Coronary artery (tissue), 2 donors: ENCODE measurements at regions not wholly inside any gene's neighbourhood (a gene's known extent, or its start where the extent isn't known, plus 50 kb on each side); places are given as distances from the start of the nearest gene placed in this dataset.
"Not testable (repeated sequence)": the region's sequence is repeated elsewhere in the genome, so short reads cannot be mapped to it uniquely, and the experiment has no call there.

Experiments used
- DNase-seq: peaks from one replicate; pipeline ENCODE4 v3.0.0-alpha.2; 2017; ENCODE audit warnings: low spot score
- H3K27ac ChIP-seq, 2 donors: fragments of 200-600 bp; sonication (generic); one replicate each; pipeline ENCODE4 v1.5.1; 2016 to 2019
- H3K4me3 ChIP-seq: fragments of 200-600 bp; sonication (generic); 2 replicates; pipeline ENCODE4 v1.5.1; 2016; ENCODE audit warnings: mild to moderate bottlenecking, moderate library complexity
- CTCF ChIP-seq: fragments of 200-600 bp; sonication (generic); IDR thresholded peaks from one replicate; pipeline ENCODE4 v1.5.1; 2019; ENCODE audit warnings: antibody characterized with exemption

GRCh38 chr9:90070469-90070868 lies 465.7 kb downstream of the GADD45G start:
- Histone ChIP-seq H3K4me3 (no peak overlapping the region), H3K27ac (no peak overlapping the region)
- no peak for TF ChIP-seq CTCF
- DNase-seq = no peak

DNA sequence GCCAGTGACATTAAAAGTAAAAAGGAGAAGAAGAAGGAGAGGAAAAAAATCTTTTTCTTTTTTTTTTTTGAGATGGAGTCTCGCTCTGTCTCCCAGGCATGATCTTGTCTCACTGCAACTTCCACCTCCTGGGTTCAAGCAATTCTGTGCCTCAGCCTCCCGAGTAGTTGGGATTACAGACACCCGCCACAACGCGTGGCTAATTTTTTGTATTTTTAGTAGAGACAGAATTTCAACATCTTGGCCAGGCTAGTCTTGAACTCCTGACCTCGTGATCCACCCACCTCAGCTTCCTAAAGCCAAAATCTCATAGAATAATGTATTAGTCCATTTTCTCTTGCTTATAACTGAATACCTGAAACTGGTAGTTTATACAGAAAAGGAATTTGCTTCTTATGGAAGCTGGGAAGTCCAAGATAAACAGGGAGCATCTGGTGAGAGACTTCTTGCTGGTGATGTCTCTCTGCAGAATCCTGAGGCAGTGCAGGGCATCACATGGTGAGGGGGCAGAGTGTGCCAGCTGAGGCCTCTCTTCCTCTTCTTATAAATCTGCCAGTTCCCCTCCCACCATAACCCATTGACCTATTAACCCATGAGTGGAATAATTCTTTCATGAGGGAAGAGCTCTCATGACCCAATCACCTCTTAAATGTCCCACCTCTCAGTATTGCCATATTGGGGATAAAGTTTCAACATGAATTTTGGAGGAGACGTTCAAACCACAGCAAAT lies 466.3 kb downstream of the GADD45G start:
- Histone ChIP-seq H3K4me3 (no peak overlapping the region), H3K27ac (no peak overlapping the region)
- no peak for DNase-seq
- TF ChIP-seq CTCF = no peak

DNA sequence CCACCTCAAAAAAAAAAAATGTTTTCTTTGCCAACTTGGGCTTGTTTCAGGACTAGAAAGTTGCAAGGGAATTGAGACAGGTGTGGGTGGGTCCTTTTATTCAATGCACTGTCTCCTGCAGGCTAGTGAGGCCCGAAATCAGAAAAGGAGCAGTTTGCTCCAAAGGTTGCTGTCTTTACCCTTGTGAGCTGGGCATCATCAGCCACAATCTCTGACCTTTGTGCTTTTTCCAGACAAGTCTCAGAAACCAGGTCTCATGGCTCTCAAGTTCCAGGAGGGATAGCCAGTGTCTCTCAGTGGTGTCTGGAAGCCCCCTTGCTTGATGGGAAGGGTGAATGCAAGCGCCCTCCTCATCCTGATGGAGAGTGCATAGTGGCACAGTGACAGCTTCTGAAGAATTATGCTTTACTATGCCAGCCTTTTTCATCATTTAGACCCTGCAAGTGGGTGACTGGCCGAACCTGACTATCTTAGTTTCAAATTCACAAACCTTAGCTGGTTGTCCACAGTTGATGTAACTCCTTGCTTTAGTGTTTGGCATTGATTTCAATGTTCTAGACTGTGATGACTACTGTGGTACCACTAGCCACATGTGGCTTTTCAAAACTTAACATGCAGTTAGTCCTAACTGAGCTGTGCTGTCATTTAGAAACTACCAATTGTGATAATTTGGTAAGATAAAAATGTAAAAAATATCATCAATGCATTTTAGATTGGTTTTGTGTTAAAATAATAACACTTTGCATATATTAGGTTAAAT lies 468.6 kb downstream of the GADD45G start:
- Histone ChIP-seq H3K4me3 (no peak overlapping the region), H3K27ac (no peak overlapping the region)
- DNase-seq = no peak
- TF ChIP-seq CTCF = no peak

DNA sequence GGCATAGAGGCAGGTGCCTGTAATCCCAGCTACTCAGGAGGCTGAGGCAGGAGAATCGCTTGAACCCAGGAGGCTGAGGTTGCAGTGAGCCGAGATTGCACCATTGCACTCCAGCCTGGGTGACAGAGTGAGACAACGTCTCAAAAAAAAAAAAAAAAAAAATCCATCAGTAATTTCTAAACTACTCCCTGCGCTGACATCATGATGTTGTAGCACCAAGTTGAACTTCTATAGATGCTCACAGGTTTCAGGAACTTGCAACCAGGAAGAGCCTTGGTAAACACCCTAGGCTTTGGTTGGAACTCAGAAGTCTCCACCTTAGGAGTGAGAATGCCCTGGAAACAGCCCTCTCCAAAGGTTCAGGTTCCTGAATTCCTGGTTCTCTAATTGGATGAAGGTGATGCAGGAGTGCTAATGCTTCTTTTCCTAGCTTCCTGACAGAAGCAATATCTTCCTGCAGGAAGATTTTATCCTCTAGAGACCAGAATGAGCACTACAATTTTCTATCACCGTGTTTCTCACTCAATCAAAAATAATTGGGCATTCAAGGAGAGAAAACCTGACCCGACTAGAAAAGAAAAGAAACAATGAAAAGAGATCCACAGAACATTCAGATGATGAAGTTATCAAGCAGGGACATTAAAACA lies 469.6 kb downstream of the GADD45G start:
- Histone ChIP-seq H3K27ac (no peak overlapping the region), H3K4me3 (no peak overlapping the region)
- no peak for DNase-seq
- no peak for TF ChIP-seq CTCF

GRCh38 chr9:90077598-90077997 lies 472.8 kb downstream of the GADD45G start:
- not testable (repeated sequence) for H3K4me3 ChIP-seq, H3K27ac ChIP-seq, DNase-seq

DNA sequence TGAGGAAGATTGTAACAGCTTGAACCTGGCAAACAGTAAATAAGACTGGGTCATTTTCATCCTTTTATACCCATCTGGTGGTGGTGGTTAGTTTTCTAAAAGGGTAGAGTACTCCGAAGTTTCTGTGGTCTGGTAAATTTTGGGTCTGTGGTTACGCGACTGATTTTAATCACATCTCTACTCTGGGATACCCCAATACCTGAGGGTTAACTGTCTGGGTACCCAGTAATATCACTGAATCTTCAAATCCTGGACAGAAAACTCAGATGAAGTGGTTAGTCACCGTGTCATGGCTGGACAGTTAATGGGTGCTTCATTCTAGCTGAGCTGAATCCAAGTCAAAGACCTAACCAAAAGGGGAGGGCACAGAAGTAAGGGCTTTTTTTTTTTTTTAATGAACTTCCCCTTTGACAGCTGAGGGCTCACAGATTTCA lies 474.2 kb downstream of the GADD45G start:
- Histone ChIP-seq H3K4me3 (no peak overlapping the region), H3K27ac (no peak overlapping the region)
- DNase-seq = no peak
- TF ChIP-seq CTCF = no peak

DNA sequence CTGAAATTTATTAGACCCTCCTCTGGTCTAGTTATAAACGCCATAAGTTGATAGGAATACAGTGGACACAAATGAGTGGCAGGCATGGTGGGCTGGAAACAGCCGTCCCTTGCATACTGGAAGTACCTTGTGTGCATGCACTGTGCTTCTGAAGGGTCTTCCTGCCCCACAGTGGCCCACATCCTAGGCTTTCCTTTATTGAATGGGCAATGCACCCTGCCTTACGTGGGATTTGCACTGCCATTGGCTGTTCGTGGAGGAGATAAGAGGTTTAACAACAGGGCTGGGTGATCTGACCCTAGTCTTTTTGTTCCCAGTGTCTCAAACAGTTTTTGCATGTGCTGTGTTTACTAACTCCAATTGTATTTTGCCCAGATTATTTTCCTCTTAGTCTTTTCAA lies 480.8 kb downstream of the GADD45G start:
- no peak overlapping the region for H3K4me3 ChIP-seq
- no peak overlapping the region for H3K27ac ChIP-seq
- no peak for DNase-seq
- TF ChIP-seq CTCF = no peak
